ENCODE measurements at regions not wholly inside any gene's neighbourhood (a gene's known extent, or its start where the extent isn't known, plus 50 kb on each side); places are given as distances from the start of the nearest gene placed in this dataset.

GRCh38 chr17:77786740-77787505, 171.6 kb upstream of the TNRC6C start:
- Histone ChIP-seq H3K4me3 (ENCODE audit: extremely low read depth in 1 of 4, insufficient read depth in 2 of 4, low read depth in 3 of 4, low read length in 4 of 4) (peak overlapping the region in 2 of 4 experiments; percentile 5 to 41; a peak in 3 of 8 replicates), H2BK12ac (ENCODE audit: low read depth, low read length) (peak overlapping the region; percentile 100), H2BK20ac (ENCODE audit: low read length) (peak overlapping the region; percentile 98), H3K23ac (ENCODE audit: insufficient read length) (no peak overlapping the region), H3K27me3 (replicated peaks in 1 of 4; ENCODE audit: control insufficient read depth in 3 of 4, extremely low read depth in 1 of 4, insufficient read depth in 3 of 4, low read length in 3 of 4) (peaks cover 73 to 88% (median 87%) of the 10 kb centered on the region in 4 experiments), H2BK5ac (ENCODE audit: low read depth, low read length) (peak overlapping the region; percentile 92; the same call in 1 of the 2 replicates), H4K5ac (ENCODE audit: insufficient read length, low read depth, low read length) (no peak overlapping the region), H3K9me3 (ENCODE audit: insufficient read depth in 2 of 2, low read depth in 1 of 2, low read length in 1 of 2) (no peaks in the 10 kb centered on the region; a peak in 1 of 4 replicates), H3K4me2 (ENCODE audit: insufficient read depth in 1 of 2, low read depth in 2 of 2, low read length in 2 of 2) (peak overlapping the region; percentile 47 to 61), H3K56ac (replicated peaks; ENCODE audit: insufficient read length, low read depth, low read length) (no peak overlapping the region), H3K79me2 (ENCODE audit: control insufficient read depth in 1 of 2, insufficient read depth in 2 of 2, low read length in 2 of 2) (no peaks in the 10 kb centered on the region), H3K18ac (ENCODE audit: extremely low read depth, low read length) (peak overlapping the region; percentile 93), H3K4ac (replicated peaks; ENCODE audit: insufficient read length, low read depth, low read length) (no peak overlapping the region), H2BK120ac (replicated peaks; ENCODE audit: low read depth, low read length) (no peak overlapping the region), H3K4me1 (replicated peaks in 1 of 4; ENCODE audit: control insufficient read depth in 3 of 4, insufficient read depth in 4 of 4, low read length in 3 of 4) (peaks cover 17 to 48% (median 30%) of the 10 kb centered on the region in 4 experiments), H3K79me1 (ENCODE audit: low read depth, low read length) (no peaks in the 10 kb centered on the region), H3K9ac (replicated peaks in 1 of 4; ENCODE audit: extremely low read depth in 1 of 4, low read depth in 3 of 4, low read length in 3 of 4) (no peak overlapping the region), H2AK5ac (ENCODE audit: low read depth, low read length) (peak overlapping the region; percentile 95), H3K23me2 (ENCODE audit: low read depth, low read length) (peaks cover 3% of the 10 kb centered on the region; the same call in 1 of the 2 replicates), H2AFZ (ENCODE audit: low read length) (no peak overlapping the region), H4K91ac (replicated peaks; ENCODE audit: insufficient read length, low read length) (peak overlapping the region; percentile 77), H3K14ac (ENCODE audit: insufficient read length) (no peak overlapping the region), H3K27ac (ENCODE audit: low read depth, low read length) (no peak overlapping the region), H3K36me3 (ENCODE audit: control insufficient read depth in 2 of 4, insufficient read depth in 4 of 4, low read length in 3 of 4) (no peaks in the 10 kb centered on the region), H4K20me1 (replicated peaks in 1 of 2; ENCODE audit: control insufficient read depth in 1 of 2, insufficient read depth in 2 of 2, low read length in 2 of 2) (peaks cover 7 to 8% of the 10 kb centered on the region in 2 experiments), H2BK15ac (ENCODE audit: low read length) (peak overlapping the region; percentile 96), H4K8ac (ENCODE audit: extremely low read depth, insufficient read depth, low read length) (no peak overlapping the region)
- 13% methylated on average over 20 of the region's 20 CpGs; no CpG with 5 or more reads in 1 of the 2 experiments for WGBS, 2 experiments (ENCODE audit: extremely low coverage in 1 of 2, insufficient coverage in 1 of 2, insufficient read length in 1 of 2, insufficient replicate concordance in 2 of 2, low coverage in 1 of 2, low lambda C conversion rate in 2 of 2, missing lambda C conversion rate in 1 of 2)
- ChIA-PET POLR2A (ENCODE audit: partially characterized antibody) (interaction anchor here (0.7 to 1.8 kb wide), 7 partner anchors 9 to 172 kb away, joined by 3 to 4 read pairs (median 3); partner anchors contain the start of gene TNRC6C), CTCF (ENCODE audit: partially characterized antibody) (interaction anchor here (1.0 to 1.3 kb wide), 3 partner anchors 15 to 227 kb away, joined by 4 to 5 read pairs (median 4); no protein-coding TSS in a partner anchor)
- FAIRE-seq: peak; percentile 77
- DNase-seq (ENCODE audit: low read depth in 1 of 2, low spot score in 2 of 2): peak; percentile 58 to 68
- peak; percentile 14 for TF ChIP-seq ASH2L (IDR thresholded peaks at IDR 0.05; ENCODE audit: low read length)
- no peak for TF ChIP-seq RFX5 (IDR thresholded peaks at IDR 0.05; ENCODE audit: borderline replicate concordance, low read depth, low read length)
- TF ChIP-seq E2F6 (IDR thresholded peaks at IDR 0.05): peak; percentile 18; the same call in 1 of the 2 replicates
- peak; percentile 54; the same call in 1 of the 2 replicates for TF ChIP-seq SP1 (IDR thresholded peaks at IDR 0.05; ENCODE audit: low read depth, low read length)
- 0 out of 2 replicates have a peak, but pooled peaks have one; percentile 41 for TF ChIP-seq TCF12 (IDR thresholded peaks at IDR 0.05; ENCODE audit: low read depth, low read length)
- peak; percentile 60; the same call in 1 of the 2 replicates for TF ChIP-seq POU5F1 (IDR thresholded peaks at IDR 0.05; ENCODE audit: low read depth, low read length)
- no peak for TF ChIP-seq BACH1 (IDR thresholded peaks at IDR 0.05; ENCODE audit: low read length)
- 0 out of 2 replicates have a peak, but pooled peaks have one; percentile 17 for TF ChIP-seq TEAD4 (IDR thresholded peaks at IDR 0.05; ENCODE audit: low read depth, low read length)
- TF ChIP-seq MAX (IDR thresholded peaks at IDR 0.05): 0 out of 2 replicates have a peak, but pooled peaks have one; percentile 12
- 0 out of 2 replicates have a peak, but pooled peaks have one; percentile 30 for TF ChIP-seq KDM1A (IDR thresholded peaks at IDR 0.05; ENCODE audit: borderline replicate concordance, low read length)
- no peak; a peak in 1 of 3 replicates for TF ChIP-seq EP300 (IDR thresholded peaks at IDR 0.05; ENCODE audit: borderline replicate concordance in 1 of 2, low read depth in 2 of 2, low read length in 2 of 2)
